ENCODE measurements at regions not wholly inside any gene's neighbourhood (a gene's known extent, or its start where the extent isn't known, plus 50 kb on each side); places are given as distances from the start of the nearest gene placed in this dataset.

DNA sequence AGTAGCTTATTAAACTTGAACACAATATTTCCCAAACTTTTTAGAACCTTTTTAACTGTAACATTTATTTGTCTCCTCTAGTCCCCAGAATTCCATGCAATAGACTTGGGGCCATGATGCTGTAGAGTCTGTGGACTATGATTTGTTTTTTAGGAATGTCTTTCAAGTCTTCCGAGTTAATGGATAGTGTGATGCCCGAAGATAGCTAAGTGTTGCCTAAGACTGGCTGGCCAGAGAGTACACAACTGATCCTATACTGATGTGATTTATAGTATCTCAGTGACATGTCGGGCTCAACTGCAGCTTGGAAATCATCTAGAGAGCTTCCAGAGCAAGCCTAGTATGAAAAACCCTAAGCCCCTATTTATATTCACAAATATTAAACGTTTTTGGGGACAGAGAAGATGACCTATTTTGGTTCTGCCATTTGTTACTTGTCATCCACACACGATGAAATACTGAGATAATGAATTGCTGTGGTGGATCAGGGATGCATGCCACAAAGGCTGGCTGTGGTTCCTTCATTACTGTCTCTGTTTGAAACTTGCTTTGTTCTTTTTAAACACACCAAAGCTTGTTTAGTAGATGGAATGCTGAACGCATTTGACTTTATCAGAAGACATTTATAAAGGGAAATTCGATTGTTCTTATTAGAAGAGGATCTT is 507.4 kb downstream of the TAFA4 start:
- TF ChIP-seq, protein P1, sequence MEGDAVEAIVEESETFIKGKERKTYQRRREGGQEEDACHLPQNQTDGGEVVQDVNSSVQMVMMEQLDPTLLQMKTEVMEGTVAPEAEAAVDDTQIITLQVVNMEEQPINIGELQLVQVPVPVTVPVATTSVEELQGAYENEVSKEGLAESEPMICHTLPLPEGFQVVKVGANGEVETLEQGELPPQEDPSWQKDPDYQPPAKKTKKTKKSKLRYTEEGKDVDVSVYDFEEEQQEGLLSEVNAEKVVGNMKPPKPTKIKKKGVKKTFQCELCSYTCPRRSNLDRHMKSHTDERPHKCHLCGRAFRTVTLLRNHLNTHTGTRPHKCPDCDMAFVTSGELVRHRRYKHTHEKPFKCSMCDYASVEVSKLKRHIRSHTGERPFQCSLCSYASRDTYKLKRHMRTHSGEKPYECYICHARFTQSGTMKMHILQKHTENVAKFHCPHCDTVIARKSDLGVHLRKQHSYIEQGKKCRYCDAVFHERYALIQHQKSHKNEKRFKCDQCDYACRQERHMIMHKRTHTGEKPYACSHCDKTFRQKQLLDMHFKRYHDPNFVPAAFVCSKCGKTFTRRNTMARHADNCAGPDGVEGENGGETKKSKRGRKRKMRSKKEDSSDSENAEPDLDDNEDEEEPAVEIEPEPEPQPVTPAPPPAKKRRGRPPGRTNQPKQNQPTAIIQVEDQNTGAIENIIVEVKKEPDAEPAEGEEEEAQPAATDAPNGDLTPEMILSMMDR (conservative IDR thresholded peaks at IDR 0.05; ENCODE audit: low read depth, low read length), result no peak
- TF ChIP-seq EZH2 (IDR thresholded peaks at IDR 0.05; ENCODE audit: borderline replicate concordance, low read depth, low read length, poor library complexity, severe bottlenecking), result no peak
